Fibroblast of skin of abdomen (primary cell): ENCODE measurements at regions not wholly inside any gene's neighbourhood (a gene's known extent, or its start where the extent isn't known, plus 50 kb on each side); places are given as distances from the start of the nearest gene placed in this dataset.
"Not testable (repeated sequence)": the region's sequence is repeated elsewhere in the genome, so short reads cannot be mapped to it uniquely, and the experiment has no call there.

Experiments used
- DNase-seq: peaks from one replicate; pipeline ENCODE4 v3.0.0-alpha.2; 2013

GRCh38 chrX:41003506-41004270, 81.6 kb upstream of the USP9X start:
- DNase-seq = no peak

- no peak for DNase-seq
Observed at GRCh38 chrX:41005445-41005992, 79.7 kb upstream of the USP9X start.

GRCh38 chrX:41009850-41010846, 75.1 kb upstream of the USP9X start:
- DNase-seq = peak; percentile 83

GRCh38 chrX:41014776-41015360, 70.4 kb upstream of the USP9X start:
- peak; percentile 31 for DNase-seq

- DNase-seq = not testable (repeated sequence)
Observed at GRCh38 chrX:41017785-41018184, 67.5 kb upstream of the USP9X start.

GRCh38 chrX:41018391-41019040, 66.7 kb upstream of the USP9X start:
- not testable (repeated sequence) for DNase-seq

- no peak for DNase-seq
Observed at GRCh38 chrX:41019041-41019392, 66.2 kb upstream of the USP9X start.

GRCh38 chrX:41022566-41022965, 62.7 kb upstream of the USP9X start:
- DNase-seq = peak; percentile 27

- DNase-seq = no peak
Observed at GRCh38 chrX:41023098-41023497, 62.1 kb upstream of the USP9X start.

GRCh38 chrX:41024335-41024734, 60.9 kb upstream of the USP9X start:
- not testable (repeated sequence) for DNase-seq

GRCh38 chrX:41024755-41025154, 60.5 kb upstream of the USP9X start:
- DNase-seq = no peak

- no peak for DNase-seq
Observed at GRCh38 chrX:41025926-41026701, 59.1 kb upstream of the USP9X start.

GRCh38 chrX:41026702-41027078, 58.6 kb upstream of the USP9X start:
- DNase-seq = no peak

- no peak for DNase-seq
Observed at GRCh38 chrX:41029332-41029731, 55.9 kb upstream of the USP9X start.

- no peak for DNase-seq
Observed at GRCh38 chrX:41031256-41031967, 53.8 kb upstream of the USP9X start.

GRCh38 chrX:41033299-41033698, 51.9 kb upstream of the USP9X start:
- DNase-seq = no peak

- DNase-seq = not testable (repeated sequence)
Observed at GRCh38 chrX:41034902-41035301, 50.3 kb upstream of the USP9X start.
